ENCODE measurements at regions not wholly inside any gene's neighbourhood (a gene's known extent, or its start where the extent isn't known, plus 50 kb on each side); places are given as distances from the start of the nearest gene placed in this dataset.
"Not testable (repeated sequence)": the region's sequence is repeated elsewhere in the genome, so short reads cannot be mapped to it uniquely, and the experiment has no call there.

DNA sequence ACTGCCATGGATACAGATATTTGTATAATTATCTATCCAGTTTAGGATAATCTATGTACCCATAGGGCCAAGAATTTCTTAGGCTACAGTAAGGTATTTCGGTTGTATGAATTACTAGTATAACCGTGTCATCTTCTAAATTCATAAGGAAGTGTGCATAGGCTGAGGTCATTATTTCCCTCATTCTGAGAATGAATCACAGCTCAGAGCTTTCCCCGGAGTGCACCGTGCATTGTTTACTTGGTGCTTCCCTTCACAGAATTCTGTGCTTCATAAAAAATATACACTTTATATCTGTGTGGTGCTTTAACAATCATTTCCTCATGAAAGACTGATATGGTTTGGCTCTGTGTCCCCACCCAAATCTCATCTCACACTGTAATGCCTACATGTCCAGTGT, 514.1 kb downstream of the ETNK1 start:
- Histone ChIP-seq H3K9me3 (no peaks in the 10 kb centered on the region), H3K27ac (no peak overlapping the region), H3K4me3 (ENCODE audit: low read depth in 1 of 2, low read length in 1 of 2) (no peak overlapping the region)

DNA sequence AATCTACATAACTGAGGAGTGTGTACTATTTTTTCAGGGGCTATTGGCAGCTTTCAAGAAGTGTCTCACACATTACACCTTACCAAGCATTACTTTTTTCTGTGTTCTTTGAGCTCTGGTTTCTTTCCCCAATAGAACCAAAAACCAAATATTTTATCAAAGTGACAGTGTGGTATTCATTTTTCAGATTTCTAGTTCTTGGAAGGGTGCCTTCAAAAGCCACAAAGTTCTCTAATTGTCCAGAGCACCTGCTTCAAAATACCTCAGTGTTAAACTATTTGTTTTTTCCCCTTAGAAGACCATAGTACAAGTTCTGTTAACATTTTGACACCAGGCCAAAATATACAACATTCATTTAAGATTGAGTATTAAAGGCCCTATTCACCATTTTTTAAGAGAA, 515.7 kb downstream of the ETNK1 start:
- Histone ChIP-seq H3K36me3 (no peaks in the 10 kb centered on the region), H3K27me3 (no peaks in the 10 kb centered on the region), H3K27ac (no peak overlapping the region), H3K4me3 (ENCODE audit: low read depth in 1 of 2, low read length in 1 of 2) (no peak overlapping the region), H3K9me3 (no peaks in the 10 kb centered on the region), H3K4me1 (ENCODE audit: control insufficient read depth in 1 of 2, insufficient read depth in 1 of 2, low read depth in 1 of 2, low read length in 1 of 2) (no peaks in the 10 kb centered on the region)
- TF ChIP-seq, protein P1, sequence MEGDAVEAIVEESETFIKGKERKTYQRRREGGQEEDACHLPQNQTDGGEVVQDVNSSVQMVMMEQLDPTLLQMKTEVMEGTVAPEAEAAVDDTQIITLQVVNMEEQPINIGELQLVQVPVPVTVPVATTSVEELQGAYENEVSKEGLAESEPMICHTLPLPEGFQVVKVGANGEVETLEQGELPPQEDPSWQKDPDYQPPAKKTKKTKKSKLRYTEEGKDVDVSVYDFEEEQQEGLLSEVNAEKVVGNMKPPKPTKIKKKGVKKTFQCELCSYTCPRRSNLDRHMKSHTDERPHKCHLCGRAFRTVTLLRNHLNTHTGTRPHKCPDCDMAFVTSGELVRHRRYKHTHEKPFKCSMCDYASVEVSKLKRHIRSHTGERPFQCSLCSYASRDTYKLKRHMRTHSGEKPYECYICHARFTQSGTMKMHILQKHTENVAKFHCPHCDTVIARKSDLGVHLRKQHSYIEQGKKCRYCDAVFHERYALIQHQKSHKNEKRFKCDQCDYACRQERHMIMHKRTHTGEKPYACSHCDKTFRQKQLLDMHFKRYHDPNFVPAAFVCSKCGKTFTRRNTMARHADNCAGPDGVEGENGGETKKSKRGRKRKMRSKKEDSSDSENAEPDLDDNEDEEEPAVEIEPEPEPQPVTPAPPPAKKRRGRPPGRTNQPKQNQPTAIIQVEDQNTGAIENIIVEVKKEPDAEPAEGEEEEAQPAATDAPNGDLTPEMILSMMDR (IDR thresholded peaks at IDR 0.05): no peak

More for the DNA sequence above, 514.1 kb downstream of the ETNK1 start:
- Histone ChIP-seq H3K27me3 (no peaks in the 10 kb centered on the region), H3K4me1 (ENCODE audit: control insufficient read depth in 1 of 2, insufficient read depth in 1 of 2, low read depth in 1 of 2, low read length in 1 of 2) (no peaks in the 10 kb centered on the region), H3K36me3 (no peaks in the 10 kb centered on the region)
- TF ChIP-seq, protein P1 (IDR thresholded peaks at IDR 0.05): no peak

- H3K4me3 ChIP-seq (ENCODE audit: low read depth in 1 of 2, low read length in 1 of 2): no peak overlapping the region
- H3K27ac ChIP-seq: no peak overlapping the region
- H3K4me1 ChIP-seq (ENCODE audit: control insufficient read depth in 1 of 2, insufficient read depth in 1 of 2, low read depth in 1 of 2, low read length in 1 of 2): no peaks in the 10 kb centered on the region
- H3K27me3 ChIP-seq: no peaks in the 10 kb centered on the region
- TF ChIP-seq, protein P1 (IDR thresholded peaks at IDR 0.05): no peak
- no peaks in the 10 kb centered on the region for H3K36me3 ChIP-seq
- no peaks in the 10 kb centered on the region for H3K9me3 ChIP-seq
Observed at GRCh38 chr12:23141335-23141734, 516.4 kb downstream of the ETNK1 start.

- H3K36me3 ChIP-seq; H3K27ac ChIP-seq; H3K4me1 ChIP-seq (ENCODE audit: control insufficient read depth in 1 of 2, insufficient read depth in 1 of 2, low read depth in 1 of 2, low read length in 1 of 2); H3K4me3 ChIP-seq (ENCODE audit: low read depth in 1 of 2, low read length in 1 of 2); H3K27me3 ChIP-seq; H3K9me3 ChIP-seq: not testable (repeated sequence)
Observed at GRCh38 chr12:23146070-23146469, 521.1 kb downstream of the ETNK1 start.

GRCh38 chr12:23168459-23168858, 543.5 kb downstream of the ETNK1 start:
- TF ChIP-seq, protein P1 (IDR thresholded peaks at IDR 0.05): no peak
- H3K4me1 ChIP-seq (ENCODE audit: control insufficient read depth in 1 of 2, insufficient read depth in 1 of 2, low read depth in 1 of 2, low read length in 1 of 2): no peaks in the 10 kb centered on the region
- no peaks in the 10 kb centered on the region for H3K36me3 ChIP-seq
- no peak overlapping the region for H3K27ac ChIP-seq
- no peak overlapping the region for H3K4me3 ChIP-seq (ENCODE audit: low read depth in 1 of 2, low read length in 1 of 2)
- no peaks in the 10 kb centered on the region for H3K27me3 ChIP-seq
- H3K9me3 ChIP-seq: no peaks in the 10 kb centered on the region

- Histone ChIP-seq H3K27me3 (no peaks in the 10 kb centered on the region), H3K4me3 (ENCODE audit: low read depth in 1 of 2, low read length in 1 of 2) (no peak overlapping the region), H3K9me3 (no peaks in the 10 kb centered on the region), H3K36me3 (no peaks in the 10 kb centered on the region), H3K27ac (no peak overlapping the region), H3K4me1 (ENCODE audit: control insufficient read depth in 1 of 2, insufficient read depth in 1 of 2, low read depth in 1 of 2, low read length in 1 of 2) (no peaks in the 10 kb centered on the region)
- TF ChIP-seq, protein P1 (IDR thresholded peaks at IDR 0.05): no peak
Observed at GRCh38 chr12:23169012-23169695, 544.2 kb downstream of the ETNK1 start.

Data from neutrophil (primary cell).